Urothelium cell line (cell line): ENCODE measurements at regions not wholly inside any gene's neighbourhood (a gene's known extent, or its start where the extent isn't known, plus 50 kb on each side); places are given as distances from the start of the nearest gene placed in this dataset.

Experiments used
- DNase-seq: peaks from one replicate; pipeline ENCODE4 v3.0.0; 2011; ENCODE audit warnings: low spot score, mixed read lengths
- FAIRE-seq: peaks from 2 replicates; lab custom pipeline; 2011; peaks lifted over from hg19 to GRCh38; lab: Jason Lieb, UNC

GRCh38 chr16:51565184-51565583 is 414.1 kb upstream of the SALL1 start:
- FAIRE-seq (no peak), DNase-seq (no peak)

GRCh38 chr16:51562891-51563290 is 411.8 kb upstream of the SALL1 start:
- FAIRE-seq (no peak), DNase-seq (no peak)

GRCh38 chr16:51559901-51560300 is 408.8 kb upstream of the SALL1 start:
- DNase-seq (no peak), FAIRE-seq (no peak)

GRCh38 chr16:51557670-51558069 is 406.6 kb upstream of the SALL1 start:
- FAIRE-seq, result no peak
- DNase-seq, result no peak

GRCh38 chr16:51556694-51557340 is 405.7 kb upstream of the SALL1 start:
- DNase-seq (peak; percentile 51), FAIRE-seq (no peak)

GRCh38 chr16:51553910-51554309 is 402.8 kb upstream of the SALL1 start:
- DNase-seq (no peak), FAIRE-seq (no peak)

- FAIRE-seq (no peak), DNase-seq (no peak)
These were observed 402.2 kb upstream of the SALL1 start for GRCh38 chr16:51553314-51553713.

- FAIRE-seq (no peak), DNase-seq (no peak)
These were observed 399.8 kb upstream of the SALL1 start for GRCh38 chr16:51550800-51551347.

- DNase-seq, result no peak
- no peak for FAIRE-seq
These were observed 398.8 kb upstream of the SALL1 start for GRCh38 chr16:51549836-51550235.

GRCh38 chr16:51545951-51546350 is 394.9 kb upstream of the SALL1 start:
- no peak for DNase-seq
- FAIRE-seq, result no peak

GRCh38 chr16:51544851-51545467 is 393.9 kb upstream of the SALL1 start:
- no peak for FAIRE-seq
- no peak for DNase-seq

GRCh38 chr16:51543971-51544370 is 392.9 kb upstream of the SALL1 start:
- FAIRE-seq (no peak), DNase-seq (no peak)

GRCh38 chr16:51542981-51543815 is 392.1 kb upstream of the SALL1 start:
- FAIRE-seq (no peak), DNase-seq (no peak)

GRCh38 chr16:51540259-51540658 is 389.2 kb upstream of the SALL1 start:
- peak; percentile 18 for DNase-seq
- no peak for FAIRE-seq

GRCh38 chr16:51538707-51539498 is 387.8 kb upstream of the SALL1 start:
- FAIRE-seq (no peak), DNase-seq (peak; percentile 86)

GRCh38 chr16:51535591-51535990 is 384.5 kb upstream of the SALL1 start:
- FAIRE-seq (no peak), DNase-seq (no peak)

- FAIRE-seq (no peak), DNase-seq (no peak)
These were observed 381.5 kb upstream of the SALL1 start for GRCh38 chr16:51532551-51532950.

- FAIRE-seq (no peak), DNase-seq (no peak)
These were observed 380.2 kb upstream of the SALL1 start for GRCh38 chr16:51531271-51531670.

GRCh38 chr16:51527349-51527748 is 376.3 kb upstream of the SALL1 start:
- FAIRE-seq (no peak), DNase-seq (no peak)

- no peak for FAIRE-seq
- DNase-seq, result no peak
These were observed 375.6 kb upstream of the SALL1 start for GRCh38 chr16:51526621-51527020.
